LNCAP (cell line): ENCODE measurements at regions not wholly inside any gene's neighbourhood (a gene's known extent, or its start where the extent isn't known, plus 50 kb on each side); places are given as distances from the start of the nearest gene placed in this dataset.

Source experiments
- TF ChIP-seq, protein P1 (sequence below): fragments of 450-650 bp; IDR thresholded peaks from 2 replicates; pipeline ENCODE4 v1.5.1; 2017; ENCODE audit warnings: mild to moderate bottlenecking

DNA sequence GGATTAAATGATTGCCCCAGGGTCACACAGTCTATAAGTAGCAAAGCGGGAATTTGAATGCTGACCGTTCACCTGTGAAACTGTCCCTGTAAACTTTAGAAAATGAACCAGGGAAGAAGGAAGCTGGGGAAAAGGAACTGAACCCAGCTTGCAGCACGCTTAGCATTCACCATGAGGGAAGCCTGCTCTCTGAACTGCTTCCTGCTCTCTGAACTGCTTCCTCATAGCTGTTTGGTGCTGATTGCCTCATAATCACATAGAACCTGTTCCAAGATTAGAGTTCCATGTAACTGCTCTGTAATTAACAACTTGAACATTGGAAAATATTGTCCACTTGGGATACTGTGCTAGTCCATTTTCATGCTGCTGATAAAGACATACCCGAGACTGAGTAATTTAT lies 1504.8 kb upstream of the TMEM132C start:
- TF ChIP-seq, protein P1, sequence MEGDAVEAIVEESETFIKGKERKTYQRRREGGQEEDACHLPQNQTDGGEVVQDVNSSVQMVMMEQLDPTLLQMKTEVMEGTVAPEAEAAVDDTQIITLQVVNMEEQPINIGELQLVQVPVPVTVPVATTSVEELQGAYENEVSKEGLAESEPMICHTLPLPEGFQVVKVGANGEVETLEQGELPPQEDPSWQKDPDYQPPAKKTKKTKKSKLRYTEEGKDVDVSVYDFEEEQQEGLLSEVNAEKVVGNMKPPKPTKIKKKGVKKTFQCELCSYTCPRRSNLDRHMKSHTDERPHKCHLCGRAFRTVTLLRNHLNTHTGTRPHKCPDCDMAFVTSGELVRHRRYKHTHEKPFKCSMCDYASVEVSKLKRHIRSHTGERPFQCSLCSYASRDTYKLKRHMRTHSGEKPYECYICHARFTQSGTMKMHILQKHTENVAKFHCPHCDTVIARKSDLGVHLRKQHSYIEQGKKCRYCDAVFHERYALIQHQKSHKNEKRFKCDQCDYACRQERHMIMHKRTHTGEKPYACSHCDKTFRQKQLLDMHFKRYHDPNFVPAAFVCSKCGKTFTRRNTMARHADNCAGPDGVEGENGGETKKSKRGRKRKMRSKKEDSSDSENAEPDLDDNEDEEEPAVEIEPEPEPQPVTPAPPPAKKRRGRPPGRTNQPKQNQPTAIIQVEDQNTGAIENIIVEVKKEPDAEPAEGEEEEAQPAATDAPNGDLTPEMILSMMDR: no peak

- TF ChIP-seq, protein P1: no peak
Observed at GRCh38 chr12:126763359-126763758, 1503.6 kb upstream of the TMEM132C start.

DNA sequence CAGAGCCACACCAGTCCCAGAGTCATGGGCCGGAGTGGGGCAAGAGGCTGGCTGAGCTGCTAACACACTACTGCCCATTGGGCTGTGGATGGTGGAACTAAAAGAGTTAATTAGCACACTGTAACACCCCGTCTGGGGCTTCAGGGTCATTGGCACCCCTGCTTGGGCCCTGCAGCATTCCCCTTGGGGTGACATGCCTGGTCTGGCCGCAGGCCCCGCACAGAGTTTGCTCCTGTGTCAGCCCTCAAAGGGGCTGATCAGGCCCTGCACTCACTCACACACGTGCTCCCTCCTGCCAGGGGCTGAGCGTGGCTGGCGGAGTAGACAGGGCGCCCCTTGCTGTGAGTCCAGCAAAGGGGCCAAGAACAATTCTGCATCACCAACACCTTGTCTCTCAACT lies 1499.6 kb upstream of the TMEM132C start:
- TF ChIP-seq, protein P1: no peak

- TF ChIP-seq, protein P1: no peak
Observed at GRCh38 chr12:126768517-126768916, 1498.5 kb upstream of the TMEM132C start.

GRCh38 chr12:126770188-126770587 lies 1496.8 kb upstream of the TMEM132C start:
- TF ChIP-seq, protein P1: no peak

GRCh38 chr12:126772171-126772864 lies 1494.7 kb upstream of the TMEM132C start:
- TF ChIP-seq, protein P1: no peak

- TF ChIP-seq, protein P1: no peak
Observed at GRCh38 chr12:126773012-126773411, 1494.0 kb upstream of the TMEM132C start.

DNA sequence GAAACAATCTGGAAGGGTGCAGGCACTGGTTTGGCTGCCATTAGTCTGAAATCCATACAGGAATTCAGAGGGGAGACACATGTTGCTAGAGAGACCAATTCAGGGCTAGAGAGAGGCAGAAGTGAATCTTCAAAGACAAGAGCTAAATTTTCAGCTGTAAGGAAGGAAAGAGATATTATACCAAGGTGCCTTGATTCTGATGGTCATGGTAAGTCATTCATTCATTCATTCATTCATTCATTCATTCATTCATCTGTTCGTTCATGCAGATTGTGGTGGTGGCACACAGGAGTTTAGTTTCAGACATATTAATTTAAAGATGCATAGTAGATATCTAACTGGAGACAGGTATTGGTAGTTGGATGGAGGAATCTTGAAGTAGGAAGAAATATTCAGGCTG lies 1493.5 kb upstream of the TMEM132C start:
- TF ChIP-seq, protein P1: no peak
